ENCODE measurements at regions not wholly inside any gene's neighbourhood (a gene's known extent, or its start where the extent isn't known, plus 50 kb on each side); places are given as distances from the start of the nearest gene placed in this dataset.
A peak's percentile ranks its signal among the peaks of the same experiment; 100 is the strongest.

DNA sequence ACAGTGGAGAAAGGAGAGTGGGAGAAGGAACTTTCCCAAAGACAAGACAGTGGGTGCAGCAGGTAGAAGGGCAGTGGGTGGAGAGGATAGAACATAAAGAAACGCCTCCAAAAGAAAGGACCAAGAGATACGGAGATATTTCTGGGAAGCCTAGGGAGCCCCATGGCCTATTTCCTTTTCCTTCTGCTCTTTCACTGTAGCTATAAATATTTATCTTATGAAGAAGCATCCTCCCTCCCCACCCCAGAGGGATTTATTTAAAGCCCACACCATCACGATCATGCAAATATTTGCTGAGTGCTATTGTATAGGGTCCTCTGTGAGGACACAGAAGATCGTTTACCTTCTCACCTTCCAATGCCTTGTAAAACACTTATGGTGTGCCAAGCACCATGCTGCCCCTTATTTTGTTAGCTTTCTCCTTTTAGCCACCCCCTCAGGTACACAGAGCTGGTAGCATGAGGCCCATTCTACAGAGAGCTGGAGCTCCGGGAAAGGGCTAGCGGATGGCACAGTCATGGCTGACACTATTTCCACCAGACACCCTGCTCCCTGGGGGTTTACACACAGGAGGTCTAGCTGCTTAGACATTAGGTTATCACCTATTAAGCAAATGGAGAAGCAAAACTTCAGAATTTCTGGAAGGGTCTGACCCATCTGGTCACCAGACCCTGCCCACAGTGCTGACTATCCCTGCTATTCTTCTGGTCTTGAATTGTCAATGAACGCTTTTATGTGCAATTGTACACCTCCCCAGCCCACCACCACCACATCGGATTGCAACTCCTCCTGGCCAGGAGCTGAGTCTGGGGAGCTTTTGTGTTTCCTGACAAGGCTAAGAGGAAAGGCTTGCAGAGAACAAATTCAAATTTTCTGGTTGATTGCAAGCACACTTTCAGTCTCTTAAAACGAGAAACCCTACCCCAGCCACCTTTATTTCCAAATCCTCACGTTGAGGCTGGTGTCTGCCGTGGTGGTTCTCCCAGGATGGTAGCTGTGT lies 91.8 kb upstream of the KLF7 start:
- peak; percentile 14 to 38 for DNase-seq

GRCh38 chr2:207258263-207258991 lies 92.7 kb upstream of the KLF7 start:
- peak in 1 of 2 experiments; percentile 7 for DNase-seq

- no peak for DNase-seq
Measured at GRCh38 chr2:207260021-207260420, 94.3 kb upstream of the KLF7 start.

DNA sequence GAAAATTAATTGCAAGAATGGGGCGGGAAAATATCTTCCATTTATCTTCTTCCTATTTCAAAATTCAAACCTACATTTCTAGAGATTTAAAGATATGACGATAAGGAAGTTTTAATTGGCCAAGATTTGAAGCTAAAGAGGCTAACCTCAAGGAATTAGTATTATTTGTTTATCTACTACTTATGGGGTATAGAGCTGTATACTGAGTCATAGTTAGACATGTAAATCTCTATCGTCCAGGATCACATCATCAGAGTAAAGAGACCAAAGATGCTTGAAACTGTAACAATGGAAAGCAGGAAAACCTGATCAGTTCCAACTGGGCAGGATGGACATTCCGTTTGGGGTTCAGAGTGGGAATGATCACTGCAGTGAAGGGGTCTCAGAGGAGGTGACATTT lies 95.2 kb upstream of the KLF7 start:
- DNase-seq: no peak

DNA sequence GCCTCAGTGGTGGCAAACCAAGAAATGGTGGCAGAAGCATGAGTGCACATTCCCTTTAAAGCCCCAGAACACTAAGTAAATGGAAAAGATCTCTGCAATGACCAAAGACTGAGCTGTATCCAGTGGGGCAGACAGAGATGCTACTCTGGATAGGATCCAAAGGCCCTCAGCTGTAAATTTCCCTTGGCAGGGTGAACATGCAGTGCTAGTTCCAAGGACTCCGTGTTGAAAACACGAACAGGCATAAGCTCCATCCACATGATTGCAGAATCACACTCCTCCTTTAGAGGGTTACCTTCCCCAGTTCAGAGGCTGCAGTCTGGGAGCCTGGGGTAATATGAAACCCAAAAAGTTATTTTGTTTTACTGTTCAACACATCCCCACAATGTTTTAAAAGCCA lies 98.6 kb upstream of the KLF7 start:
- DNase-seq: no peak

DNA sequence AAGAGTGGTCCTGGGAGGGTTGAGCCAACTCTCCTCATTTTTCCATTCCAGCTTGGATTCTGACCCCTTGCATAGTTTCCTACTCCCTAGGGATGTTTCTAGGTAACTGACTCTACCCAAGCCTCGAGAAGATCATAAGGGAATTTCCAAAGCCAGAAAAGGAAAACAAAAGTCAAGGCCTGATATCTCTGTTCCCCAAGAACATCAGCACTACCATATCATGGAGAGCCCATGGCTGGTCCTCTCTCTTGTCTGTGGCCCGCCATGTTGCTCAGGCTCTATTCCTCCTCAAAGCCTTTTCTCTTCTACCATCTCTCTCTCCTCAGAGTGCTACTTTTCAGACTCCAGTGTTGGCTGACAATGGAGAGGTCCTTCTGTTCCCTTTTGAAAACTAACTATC lies 99.6 kb upstream of the KLF7 start:
- DNase-seq: no peak

GRCh38 chr2:207265869-207266268 lies 100.1 kb upstream of the KLF7 start:
- no peak for DNase-seq

GRCh38 chr2:207266648-207267047 lies 100.9 kb upstream of the KLF7 start:
- DNase-seq: no peak

DNA sequence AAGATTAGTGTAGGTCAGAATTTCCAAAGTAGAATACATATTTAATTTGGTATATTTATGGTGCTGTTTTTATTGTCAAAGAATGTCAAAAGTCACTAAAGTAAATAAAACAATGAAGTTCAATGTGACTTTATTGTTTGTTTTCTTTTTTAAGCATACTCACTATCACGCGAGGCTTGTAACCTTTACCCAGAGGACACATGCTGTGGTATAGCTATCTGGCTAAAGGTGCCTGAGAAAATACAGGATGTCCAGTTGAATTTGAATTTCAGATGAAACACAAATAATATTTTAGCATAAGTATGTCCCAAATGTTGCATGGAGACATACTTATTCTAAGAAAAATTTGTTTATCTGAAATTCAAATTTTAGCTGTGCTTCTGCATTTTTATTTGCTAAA lies 103.3 kb upstream of the KLF7 start:
- no peak for DNase-seq

GRCh38 chr2:207274530-207275189 lies 108.9 kb upstream of the KLF7 start:
- DNase-seq: no peak

- DNase-seq: no peak
Measured at GRCh38 chr2:207275779-207276178, 110.0 kb upstream of the KLF7 start.

DNA sequence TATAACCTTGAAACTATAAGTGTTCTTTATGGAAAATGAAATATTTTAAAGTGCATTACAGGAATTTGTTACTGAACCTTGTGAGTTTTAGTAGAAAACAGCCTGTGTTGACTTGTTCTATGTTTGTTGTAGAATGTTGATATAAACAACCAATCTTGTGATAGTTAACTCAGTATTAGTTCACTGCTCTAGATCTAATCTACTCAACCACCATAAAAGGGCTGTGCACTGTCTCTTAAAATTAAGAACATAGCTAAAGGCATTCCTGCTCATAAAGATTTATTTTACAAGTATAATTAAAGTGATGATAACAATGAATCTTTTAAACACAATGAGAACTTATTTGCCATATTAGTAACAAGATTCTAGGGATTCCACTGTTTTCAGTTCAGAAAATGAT lies 110.5 kb upstream of the KLF7 start:
- no peak for DNase-seq

DNA sequence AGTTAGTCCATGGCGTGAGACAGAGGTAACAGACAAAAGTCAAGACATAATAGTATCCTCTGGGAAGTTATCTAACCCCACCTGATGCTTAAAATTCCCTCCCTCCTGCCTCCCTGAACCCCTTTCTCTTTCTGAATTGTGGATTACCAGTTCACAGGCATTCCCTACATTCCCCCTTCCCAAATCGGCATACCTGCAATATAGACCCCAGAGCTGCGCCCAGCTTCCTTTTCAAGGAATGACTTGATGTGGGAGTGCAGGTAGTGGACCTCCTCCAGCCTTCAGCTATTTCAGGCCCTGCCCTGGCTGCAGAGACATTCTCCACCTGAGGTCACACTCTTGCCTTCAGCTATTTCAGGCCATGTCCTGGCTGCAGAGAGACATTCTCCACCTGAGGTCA lies 111.1 kb upstream of the KLF7 start:
- no peak for DNase-seq

DNA sequence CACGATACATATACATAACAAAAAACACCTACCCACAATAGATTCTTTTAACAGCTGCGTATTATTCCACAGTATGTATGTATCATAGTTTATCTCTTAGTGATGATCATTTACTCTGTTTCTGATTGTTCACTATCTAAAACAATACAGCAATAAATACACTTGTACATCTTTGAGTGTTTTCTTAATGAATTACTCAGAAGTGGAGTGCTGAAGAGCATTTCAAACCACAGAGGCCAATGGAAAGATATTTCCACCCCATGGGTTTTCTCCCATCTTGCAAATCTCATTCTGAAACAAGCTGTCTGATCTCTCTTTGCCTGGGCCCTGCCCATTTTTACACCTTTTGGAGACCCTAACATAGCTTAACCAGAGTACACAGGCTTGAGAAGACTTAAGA lies 113.8 kb upstream of the KLF7 start:
- DNase-seq: no peak

DNA sequence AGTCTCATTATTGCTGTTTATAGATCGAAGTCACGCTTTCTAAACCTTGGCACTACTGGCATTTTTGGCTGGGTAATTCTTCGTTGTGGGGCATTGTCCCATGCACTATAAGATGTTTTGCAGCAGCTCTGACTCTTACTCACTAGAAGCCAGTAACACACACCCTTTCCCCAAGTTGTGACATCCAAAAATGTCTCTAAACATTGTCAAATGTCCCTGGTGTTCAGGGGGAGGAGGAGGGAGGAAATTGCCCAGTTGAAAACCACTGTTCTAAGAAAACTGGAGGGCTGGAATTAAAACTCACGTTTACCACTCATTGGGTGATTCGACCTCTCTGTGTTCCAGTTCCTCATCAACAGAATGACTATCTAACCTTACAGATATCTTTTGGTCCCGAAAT lies 115.7 kb upstream of the KLF7 start:
- DNase-seq: no peak

DNA sequence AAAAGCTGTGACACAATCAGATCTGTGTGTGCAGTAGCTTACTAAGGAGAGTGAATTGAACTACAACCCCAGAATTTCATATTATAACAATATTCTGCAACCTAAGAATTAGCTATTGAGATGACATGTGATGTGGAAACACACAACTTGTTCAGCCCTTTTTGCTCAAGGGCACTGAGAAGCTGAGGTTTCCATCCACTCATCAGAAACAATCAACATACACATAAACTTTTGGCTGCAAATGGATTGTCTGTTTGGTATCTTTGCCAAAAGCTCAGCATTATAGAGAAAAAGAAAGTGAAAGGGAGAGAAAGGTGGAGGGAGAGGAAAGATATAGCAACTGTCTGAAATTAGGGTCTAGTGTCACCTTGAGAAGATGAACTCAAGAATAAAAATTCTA lies 117.2 kb upstream of the KLF7 start:
- no peak for DNase-seq

GRCh38 chr2:207283356-207283755 lies 117.6 kb upstream of the KLF7 start:
- DNase-seq: no peak

GRCh38 chr2:207284556-207285472 lies 119.1 kb upstream of the KLF7 start:
- DNase-seq: peak; percentile 37 to 62

- peak in 1 of 2 experiments; percentile 43 for DNase-seq
Measured at GRCh38 chr2:207285473-207285815, 119.7 kb upstream of the KLF7 start.

GRCh38 chr2:207286106-207286505 lies 120.4 kb upstream of the KLF7 start:
- no peak for DNase-seq

GRCh38 chr2:207288628-207289027 lies 122.9 kb upstream of the KLF7 start:
- peak; percentile 9 to 63 for DNase-seq

GRCh38 chr2:207289295-207290018 lies 123.7 kb upstream of the KLF7 start:
- no peak for DNase-seq
